Vagina (tissue), 2 donors: ENCODE measurements at regions not wholly inside any gene's neighbourhood (a gene's known extent, or its start where the extent isn't known, plus 50 kb on each side); places are given as distances from the start of the nearest gene placed in this dataset.

Source experiments
- DNase-seq, 2 donors: peaks; one replicate each; pipeline ENCODE4 v3.0.0-alpha.2; 2017; ENCODE audit errors: extremely low spot score in 2 of 2
- H3K27ac ChIP-seq: fragments of 200-600 bp; sonication (generic); one replicate; pipeline ENCODE4 v1.5.1; 2019
- H3K27me3 ChIP-seq: fragments of 200-600 bp; sonication (generic); one replicate; pipeline ENCODE4 v1.5.1; 2019
- H3K36me3 ChIP-seq, 2 donors: fragments of 200-600 bp; sonication (generic); one replicate each; pipeline ENCODE4 v1.5.1; 2017 to 2019
- H3K4me1 ChIP-seq: fragments of 200-600 bp; sonication (generic); one replicate; pipeline ENCODE4 v1.5.1; 2019
- H3K4me3 ChIP-seq, 2 donors: fragments of 200-600 bp; sonication (generic); 1 replicate in 1 of 2; 2 replicates in 1 of 2; pipeline ENCODE4 v1.5.1; 2016 to 2019
- H3K9me3 ChIP-seq: fragments of 200-600 bp; sonication (generic); one replicate; pipeline ENCODE4 v1.5.1; 2019
- CTCF ChIP-seq, 3 experiments: fragments of 450-650 bp in 2 of 3; fragments of 200-600 bp in 1 of 3; sonication (generic) in 1 of 3; IDR thresholded peaks; one replicate each; pipeline ENCODE4 v1.5.1; 2017 to 2019; ENCODE audit warnings: antibody characterized with exemption in 3 of 3, mild to moderate bottlenecking in 2 of 3, moderate library complexity in 2 of 3
- POLR2A ChIP-seq, 2 donors: fragments of 450-650 bp; IDR thresholded peaks; one replicate each; pipeline ENCODE4 v1.6.1; 2017; ENCODE audit warnings: antibody characterized with exemption in 2 of 2, mild to moderate bottlenecking in 2 of 2, moderate library complexity in 2 of 2
- POLR2AphosphoS5 ChIP-seq, 2 donors: sonication (generic); formaldehyde crosslinking; IDR thresholded peaks; one replicate each; pipeline ENCODE4 v1.9.0; 2017; ENCODE audit warnings: antibody characterized with exemption in 2 of 2, mild to moderate bottlenecking in 2 of 2, low read depth in 1 of 2; ENCODE audit not compliant: insufficient read depth in 1 of 2
- intact Hi-C: fragments of 100-400 bp; cut with DNase I; formaldehyde crosslinking; loops from one replicate; pipeline ENCODE4 v1.15.1; 2023

- Histone ChIP-seq H3K27ac (no peak overlapping the region), H3K36me3 (no peaks in the 10 kb centered on the region), H3K9me3 (no peaks in the 10 kb centered on the region), H3K4me1 (no peaks in the 10 kb centered on the region), H3K27me3 (no peaks in the 10 kb centered on the region), H3K4me3 (no peak overlapping the region)
- DNase-seq, result no peak
- intact Hi-C loops, result no loop called here
- TF ChIP-seq CTCF (IDR thresholded peaks at IDR 0.05) (no peak), POLR2AphosphoS5 (IDR thresholded peaks at IDR 0.05; ENCODE audit: insufficient read depth in 1 of 2, low read depth in 1 of 2) (no peak), POLR2A (IDR thresholded peaks at IDR 0.05) (no peak)
These were observed 118.0 kb upstream of the PPARGC1A start for GRCh38 chr4:24007860-24008261.

GRCh38 chr4:24006269-24006668 is 116.4 kb upstream of the PPARGC1A start:
- H3K27me3 ChIP-seq, result no peaks in the 10 kb centered on the region
- TF ChIP-seq CTCF (IDR thresholded peaks at IDR 0.05), result no peak
- no peak for TF ChIP-seq POLR2AphosphoS5 (IDR thresholded peaks at IDR 0.05; ENCODE audit: insufficient read depth in 1 of 2, low read depth in 1 of 2)
- TF ChIP-seq POLR2A (IDR thresholded peaks at IDR 0.05), result no peak
- H3K9me3 ChIP-seq, result no peaks in the 10 kb centered on the region
- no peaks in the 10 kb centered on the region for H3K36me3 ChIP-seq
- no peak for DNase-seq
- intact Hi-C loops, result no loop called here
- H3K4me3 ChIP-seq, result no peak overlapping the region
- H3K4me1 ChIP-seq, result no peaks in the 10 kb centered on the region
- H3K27ac ChIP-seq, result no peak overlapping the region

GRCh38 chr4:24003926-24004325 is 114.1 kb upstream of the PPARGC1A start:
- no peak for DNase-seq
- Histone ChIP-seq H3K27me3 (no peaks in the 10 kb centered on the region), H3K4me1 (no peaks in the 10 kb centered on the region), H3K4me3 (no peak overlapping the region), H3K9me3 (no peaks in the 10 kb centered on the region), H3K36me3 (no peaks in the 10 kb centered on the region), H3K27ac (no peak overlapping the region)
- no peak for TF ChIP-seq POLR2AphosphoS5 (IDR thresholded peaks at IDR 0.05; ENCODE audit: insufficient read depth in 1 of 2, low read depth in 1 of 2)
- TF ChIP-seq POLR2A (IDR thresholded peaks at IDR 0.05), result no peak
- no peak for TF ChIP-seq CTCF (IDR thresholded peaks at IDR 0.05)
- intact Hi-C loops, result no loop called here

- no peak for TF ChIP-seq CTCF (IDR thresholded peaks at IDR 0.05)
- TF ChIP-seq POLR2AphosphoS5 (IDR thresholded peaks at IDR 0.05; ENCODE audit: insufficient read depth in 1 of 2, low read depth in 1 of 2), result no peak
- TF ChIP-seq POLR2A (IDR thresholded peaks at IDR 0.05), result no peak
- H3K27ac ChIP-seq, result no peak overlapping the region
- no peaks in the 10 kb centered on the region for H3K36me3 ChIP-seq
- DNase-seq, result no peak
- intact Hi-C loops, result no loop called here
- no peaks in the 10 kb centered on the region for H3K4me1 ChIP-seq
- no peak overlapping the region for H3K4me3 ChIP-seq
- no peaks in the 10 kb centered on the region for H3K9me3 ChIP-seq
- no peaks in the 10 kb centered on the region for H3K27me3 ChIP-seq
These were observed 113.6 kb upstream of the PPARGC1A start for GRCh38 chr4:24003496-24003895.

- no peaks in the 10 kb centered on the region for H3K27me3 ChIP-seq
- H3K36me3 ChIP-seq, result no peaks in the 10 kb centered on the region
- H3K4me3 ChIP-seq, result no peak overlapping the region
- H3K4me1 ChIP-seq, result no peaks in the 10 kb centered on the region
- no peaks in the 10 kb centered on the region for H3K9me3 ChIP-seq
- intact Hi-C loops, result no loop called here
- TF ChIP-seq CTCF (IDR thresholded peaks at IDR 0.05), result no peak
- no peak for TF ChIP-seq POLR2AphosphoS5 (IDR thresholded peaks at IDR 0.05; ENCODE audit: insufficient read depth in 1 of 2, low read depth in 1 of 2)
- no peak for TF ChIP-seq POLR2A (IDR thresholded peaks at IDR 0.05)
- no peak for DNase-seq
- H3K27ac ChIP-seq, result no peak overlapping the region
These were observed 112.6 kb upstream of the PPARGC1A start for GRCh38 chr4:24002330-24002966.
